WTC11 (cell line): ENCODE measurements at regions not wholly inside any gene's neighbourhood (a gene's known extent, or its start where the extent isn't known, plus 50 kb on each side); places are given as distances from the start of the nearest gene placed in this dataset.

Experiments used
- JUN ChIP-seq: sonication (generic); formaldehyde crosslinking; IDR thresholded peaks from 2 replicates; pipeline ENCODE4 v1.8.0; 2023; ENCODE audit warnings: mild to moderate bottlenecking, missing genetic modification reagents
- KAT7 ChIP-seq: sonication (generic); formaldehyde crosslinking; IDR thresholded peaks from 2 replicates; pipeline ENCODE4 v1.8.1; 2023; ENCODE audit warnings: missing genetic modification reagents, mild to moderate bottlenecking, borderline replicate concordance
- TF ChIP-seq, protein P1 (sequence below): fragments of 200-600 bp; IDR thresholded peaks from 2 replicates; pipeline ENCODE4 v1.8.0; 2022; ENCODE audit warnings: antibody characterized with exemption
- TF ChIP-seq, protein P2 (sequence below): sonication (generic); formaldehyde crosslinking; IDR thresholded peaks from 2 replicates; pipeline ENCODE4 v1.8.0; 2022; ENCODE audit warnings: mild to moderate bottlenecking, missing genetic modification reagents
- TF ChIP-seq, protein P3 (sequence below): sonication (generic); formaldehyde crosslinking; IDR thresholded peaks from 2 replicates; pipeline ENCODE4 v1.8.1; 2022; ENCODE audit warnings: low read depth, missing genetic modification reagents, borderline replicate concordance

DNA sequence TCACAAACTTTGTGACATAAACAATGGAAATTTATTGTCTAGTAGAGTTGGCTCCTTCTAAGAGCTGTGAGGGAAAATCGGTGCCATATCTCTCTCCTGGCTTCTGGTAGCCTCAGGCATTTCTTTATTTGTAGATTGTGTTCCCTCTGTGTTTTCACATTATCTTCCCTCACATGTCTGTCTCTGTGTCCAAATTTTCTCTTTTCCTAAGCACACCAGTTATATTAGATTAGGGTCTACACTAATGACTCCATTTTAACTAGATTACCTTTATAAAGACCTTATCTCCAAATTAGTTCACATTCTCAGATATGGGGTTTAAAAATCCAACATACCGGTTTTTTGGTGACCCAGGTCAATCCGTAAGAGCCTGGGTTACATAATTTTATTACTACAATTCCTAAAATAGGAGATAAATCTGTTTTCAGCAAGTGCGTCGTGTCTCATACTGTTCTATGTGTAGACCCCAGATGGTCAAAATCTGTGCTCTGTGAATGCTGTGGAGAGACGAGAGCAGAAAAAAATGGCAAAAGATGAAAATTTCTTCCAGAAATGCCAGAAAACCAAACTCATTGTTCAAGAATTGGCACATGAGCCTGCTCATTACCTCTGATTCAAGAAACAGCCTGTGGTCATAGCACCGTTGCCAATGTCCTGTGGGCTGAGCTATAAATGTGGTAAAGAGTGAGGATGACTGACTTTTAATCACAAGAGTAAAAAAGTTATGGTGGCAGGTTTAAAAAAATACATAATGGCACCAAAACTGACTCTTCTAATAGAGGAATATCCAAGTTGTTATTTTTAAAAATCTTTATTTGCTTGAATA is 574.7 kb downstream of the PCDH7 start:
- no peak for TF ChIP-seq KAT7 (CRISPR knock-in tag)
- TF ChIP-seq, protein P1, sequence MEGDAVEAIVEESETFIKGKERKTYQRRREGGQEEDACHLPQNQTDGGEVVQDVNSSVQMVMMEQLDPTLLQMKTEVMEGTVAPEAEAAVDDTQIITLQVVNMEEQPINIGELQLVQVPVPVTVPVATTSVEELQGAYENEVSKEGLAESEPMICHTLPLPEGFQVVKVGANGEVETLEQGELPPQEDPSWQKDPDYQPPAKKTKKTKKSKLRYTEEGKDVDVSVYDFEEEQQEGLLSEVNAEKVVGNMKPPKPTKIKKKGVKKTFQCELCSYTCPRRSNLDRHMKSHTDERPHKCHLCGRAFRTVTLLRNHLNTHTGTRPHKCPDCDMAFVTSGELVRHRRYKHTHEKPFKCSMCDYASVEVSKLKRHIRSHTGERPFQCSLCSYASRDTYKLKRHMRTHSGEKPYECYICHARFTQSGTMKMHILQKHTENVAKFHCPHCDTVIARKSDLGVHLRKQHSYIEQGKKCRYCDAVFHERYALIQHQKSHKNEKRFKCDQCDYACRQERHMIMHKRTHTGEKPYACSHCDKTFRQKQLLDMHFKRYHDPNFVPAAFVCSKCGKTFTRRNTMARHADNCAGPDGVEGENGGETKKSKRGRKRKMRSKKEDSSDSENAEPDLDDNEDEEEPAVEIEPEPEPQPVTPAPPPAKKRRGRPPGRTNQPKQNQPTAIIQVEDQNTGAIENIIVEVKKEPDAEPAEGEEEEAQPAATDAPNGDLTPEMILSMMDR: no peak
- TF ChIP-seq, protein P2, sequence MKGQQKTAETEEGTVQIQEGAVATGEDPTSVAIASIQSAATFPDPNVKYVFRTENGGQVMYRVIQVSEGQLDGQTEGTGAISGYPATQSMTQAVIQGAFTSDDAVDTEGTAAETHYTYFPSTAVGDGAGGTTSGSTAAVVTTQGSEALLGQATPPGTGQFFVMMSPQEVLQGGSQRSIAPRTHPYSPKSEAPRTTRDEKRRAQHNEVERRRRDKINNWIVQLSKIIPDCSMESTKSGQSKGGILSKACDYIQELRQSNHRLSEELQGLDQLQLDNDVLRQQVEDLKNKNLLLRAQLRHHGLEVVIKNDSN (CRISPR knock-in tag): no peak
- TF ChIP-seq, protein P3, sequence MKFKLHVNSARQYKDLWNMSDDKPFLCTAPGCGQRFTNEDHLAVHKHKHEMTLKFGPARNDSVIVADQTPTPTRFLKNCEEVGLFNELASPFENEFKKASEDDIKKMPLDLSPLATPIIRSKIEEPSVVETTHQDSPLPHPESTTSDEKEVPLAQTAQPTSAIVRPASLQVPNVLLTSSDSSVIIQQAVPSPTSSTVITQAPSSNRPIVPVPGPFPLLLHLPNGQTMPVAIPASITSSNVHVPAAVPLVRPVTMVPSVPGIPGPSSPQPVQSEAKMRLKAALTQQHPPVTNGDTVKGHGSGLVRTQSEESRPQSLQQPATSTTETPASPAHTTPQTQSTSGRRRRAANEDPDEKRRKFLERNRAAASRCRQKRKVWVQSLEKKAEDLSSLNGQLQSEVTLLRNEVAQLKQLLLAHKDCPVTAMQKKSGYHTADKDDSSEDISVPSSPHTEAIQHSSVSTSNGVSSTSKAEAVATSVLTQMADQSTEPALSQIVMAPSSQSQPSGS (CRISPR knock-in tag): no peak
- TF ChIP-seq JUN (CRISPR knock-in tag): no peak
